OCI-LY3 (cell line): ENCODE measurements at regions not wholly inside any gene's neighbourhood (a gene's known extent, or its start where the extent isn't known, plus 50 kb on each side); places are given as distances from the start of the nearest gene placed in this dataset.

ENCODE experiments used
- H2AFZ ChIP-seq: fragments of 200-600, 300-600 bp; shearing (Covaris generic); 2 replicates; pipeline ENCODE4 v1.6.0; 2014; ENCODE audit warnings: antibody characterized with exemption, low read depth, low read length
- H3K27ac ChIP-seq: fragments of 200-600, 300-600 bp; sonication (generic); 2 replicates; pipeline ENCODE4 v1.5.1; 2014; ENCODE audit warnings: mild to moderate bottlenecking, low read length, moderate library complexity, mixed read lengths
- H3K27me3 ChIP-seq: fragments of 200-600, 300-600 bp; sonication (generic); 2 replicates; pipeline ENCODE4 v1.6.1; 2014; ENCODE audit warnings: low read depth, low read length, mixed read lengths
- H3K36me3 ChIP-seq: fragments of 200-600, 300-600 bp; sonication (generic); replicated peaks from 2 replicates; pipeline ENCODE3; 2014; ENCODE audit warnings: low read depth, low read length, mixed read lengths
- H3K4me1 ChIP-seq: fragments of 300-600, 200-600 bp; sonication (generic); 2 replicates; pipeline ENCODE4 v1.6.1; 2014; ENCODE audit warnings: low read length, mixed read lengths
- H3K4me2 ChIP-seq: fragments of 200-600, 300-600 bp; sonication (generic); 2 replicates; pipeline ENCODE4 v1.6.1; 2014; ENCODE audit warnings: low read length, mixed read lengths
- H3K4me3 ChIP-seq: fragments of 300-600, 200-600 bp; sonication (generic); 2 replicates; pipeline ENCODE4 v1.5.1; 2014; ENCODE audit warnings: antibody characterized with exemption, mild to moderate bottlenecking, low read length, moderate library complexity
- H3K79me2 ChIP-seq: fragments of 300-600, 200-600 bp; shearing (Covaris generic); 2 replicates; pipeline ENCODE4 v1.6.1; 2014; ENCODE audit warnings: mild to moderate bottlenecking, low read length, mixed read lengths
- H3K9ac ChIP-seq: fragments of 300-600, 200-600 bp; shearing (Covaris generic); 2 replicates; pipeline ENCODE4 v1.6.0; 2014; ENCODE audit warnings: mild to moderate bottlenecking, low read length, moderate library complexity
- H3K9me3 ChIP-seq: fragments of 200-600, 300-600 bp; shearing (Covaris generic); 2 replicates; pipeline ENCODE4 v1.6.1; 2014; ENCODE audit warnings: low read length, mixed read lengths; ENCODE audit not compliant: insufficient read depth
- H4K20me1 ChIP-seq: fragments of 200-600, 300-600 bp; sonication (generic); 2 replicates; pipeline ENCODE4 v1.6.1; 2016; ENCODE audit warnings: low read length, mixed read lengths; ENCODE audit not compliant: insufficient read depth
- EZH2phosphoT487 ChIP-seq: fragments of 200-600 bp; shearing (Covaris generic); IDR thresholded peaks from 2 replicates; pipeline ENCODE4 v1.6.1; 2018; ENCODE audit warnings: antibody characterized with exemption, mixed run types, low read depth
- TF ChIP-seq, protein P1 (sequence below): fragments of 200-600, 300-600 bp; sonication (generic); IDR thresholded peaks from 2 replicates; pipeline ENCODE4 v1.5.1; 2014; ENCODE audit warnings: antibody characterized with exemption, low read length, low read depth

DNA sequence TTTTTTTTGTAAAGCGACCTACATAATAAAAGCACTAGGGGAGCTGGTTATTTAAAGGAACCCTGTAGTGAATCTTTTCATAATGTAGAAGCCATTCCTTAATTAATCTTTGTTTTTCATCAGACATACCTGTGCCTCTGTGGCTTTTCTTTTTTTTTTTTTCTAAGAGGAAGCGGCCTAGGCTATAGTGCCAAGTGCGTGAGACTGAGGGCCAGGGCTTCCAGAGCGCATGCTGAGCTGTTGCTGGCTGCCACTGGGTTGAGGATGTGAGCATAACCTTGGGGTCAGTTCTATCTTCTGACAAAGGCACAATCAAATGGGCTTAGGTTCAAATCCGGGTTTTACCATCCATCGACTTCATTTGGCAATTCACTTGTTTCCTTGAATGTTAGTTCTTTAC, 103.7 kb downstream of the NEUROD6 start:
- H3K4me2 ChIP-seq, result no peak overlapping the region
- no peaks in the 10 kb centered on the region for H3K9me3 ChIP-seq
- no peaks in the 10 kb centered on the region for H3K79me2 ChIP-seq
- no peaks in the 10 kb centered on the region for H3K27me3 ChIP-seq
- H4K20me1 ChIP-seq, result no peaks in the 10 kb centered on the region
- no peak overlapping the region for H3K27ac ChIP-seq
- H3K36me3 ChIP-seq, result no peaks in the 10 kb centered on the region
- no peak overlapping the region for H3K4me3 ChIP-seq
- TF ChIP-seq EZH2phosphoT487, result no peak
- TF ChIP-seq, protein P1, sequence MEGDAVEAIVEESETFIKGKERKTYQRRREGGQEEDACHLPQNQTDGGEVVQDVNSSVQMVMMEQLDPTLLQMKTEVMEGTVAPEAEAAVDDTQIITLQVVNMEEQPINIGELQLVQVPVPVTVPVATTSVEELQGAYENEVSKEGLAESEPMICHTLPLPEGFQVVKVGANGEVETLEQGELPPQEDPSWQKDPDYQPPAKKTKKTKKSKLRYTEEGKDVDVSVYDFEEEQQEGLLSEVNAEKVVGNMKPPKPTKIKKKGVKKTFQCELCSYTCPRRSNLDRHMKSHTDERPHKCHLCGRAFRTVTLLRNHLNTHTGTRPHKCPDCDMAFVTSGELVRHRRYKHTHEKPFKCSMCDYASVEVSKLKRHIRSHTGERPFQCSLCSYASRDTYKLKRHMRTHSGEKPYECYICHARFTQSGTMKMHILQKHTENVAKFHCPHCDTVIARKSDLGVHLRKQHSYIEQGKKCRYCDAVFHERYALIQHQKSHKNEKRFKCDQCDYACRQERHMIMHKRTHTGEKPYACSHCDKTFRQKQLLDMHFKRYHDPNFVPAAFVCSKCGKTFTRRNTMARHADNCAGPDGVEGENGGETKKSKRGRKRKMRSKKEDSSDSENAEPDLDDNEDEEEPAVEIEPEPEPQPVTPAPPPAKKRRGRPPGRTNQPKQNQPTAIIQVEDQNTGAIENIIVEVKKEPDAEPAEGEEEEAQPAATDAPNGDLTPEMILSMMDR, result no peak
- H2AFZ ChIP-seq, result no peak overlapping the region
- no peak overlapping the region for H3K9ac ChIP-seq
- H3K4me1 ChIP-seq, result no peaks in the 10 kb centered on the region

GRCh38 chr7:31234836-31235605, 105.5 kb downstream of the NEUROD6 start:
- H3K36me3 ChIP-seq, result no peaks in the 10 kb centered on the region
- H4K20me1 ChIP-seq, result no peaks in the 10 kb centered on the region
- no peaks in the 10 kb centered on the region for H3K79me2 ChIP-seq
- no peaks in the 10 kb centered on the region for H3K4me1 ChIP-seq
- H3K4me2 ChIP-seq, result no peak overlapping the region
- no peak for TF ChIP-seq EZH2phosphoT487
- TF ChIP-seq, protein P1, result no peak
- no peak overlapping the region for H3K9ac ChIP-seq
- no peak overlapping the region for H3K27ac ChIP-seq
- H3K9me3 ChIP-seq, result no peaks in the 10 kb centered on the region
- H2AFZ ChIP-seq, result no peak overlapping the region
- no peak overlapping the region for H3K4me3 ChIP-seq
- no peaks in the 10 kb centered on the region for H3K27me3 ChIP-seq

DNA sequence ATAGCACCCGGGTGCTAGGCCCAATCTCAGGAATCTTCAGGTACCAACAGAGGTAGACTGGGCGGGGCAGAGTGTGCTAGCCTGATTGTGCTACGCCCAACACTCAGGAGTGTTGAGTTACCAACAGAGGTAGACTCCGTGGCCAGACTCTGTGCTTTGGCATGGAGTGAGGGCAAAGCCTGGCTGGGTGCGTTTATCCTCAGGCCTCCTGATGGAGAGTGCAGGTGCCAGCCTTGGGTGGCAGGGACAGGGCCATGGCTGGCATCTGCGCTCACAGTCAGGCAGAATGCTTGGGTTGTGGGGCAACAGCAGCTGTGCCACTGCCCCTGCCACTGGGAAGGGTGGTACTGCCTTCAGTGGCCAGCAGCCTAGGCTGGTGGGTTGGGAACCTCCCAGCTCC, 111.6 kb downstream of the NEUROD6 start:
- no peaks in the 10 kb centered on the region for H3K27me3 ChIP-seq
- no peak overlapping the region for H3K27ac ChIP-seq
- H3K79me2 ChIP-seq, result no peaks in the 10 kb centered on the region
- H2AFZ ChIP-seq, result no peak overlapping the region
- no peaks in the 10 kb centered on the region for H3K4me1 ChIP-seq
- H3K36me3 ChIP-seq, result no peaks in the 10 kb centered on the region
- no peak overlapping the region for H3K4me3 ChIP-seq
- H3K4me2 ChIP-seq, result no peak overlapping the region
- H3K9me3 ChIP-seq, result no peaks in the 10 kb centered on the region
- TF ChIP-seq EZH2phosphoT487, result no peak
- TF ChIP-seq, protein P1, result no peak
- H4K20me1 ChIP-seq, result no peaks in the 10 kb centered on the region
- H3K9ac ChIP-seq, result no peak overlapping the region

DNA sequence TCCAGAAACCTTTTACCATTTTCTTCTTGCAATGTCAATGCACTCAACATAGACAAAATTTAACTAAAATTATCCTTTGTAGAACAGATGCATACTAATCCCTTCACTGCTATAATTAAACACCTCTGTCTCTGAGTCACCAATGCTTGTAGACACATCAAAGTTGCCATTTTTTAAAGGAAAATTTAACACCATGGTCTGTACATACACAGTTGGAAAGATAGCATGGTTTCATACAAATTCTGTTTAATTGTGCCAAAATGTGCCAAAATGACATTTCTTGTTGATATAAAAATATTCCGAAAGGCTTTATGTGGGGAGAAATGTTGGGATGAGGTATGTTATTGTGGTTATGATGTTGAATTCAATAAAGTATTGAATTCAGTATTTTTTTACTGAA, 125.8 kb downstream of the NEUROD6 start:
- no peak overlapping the region for H2AFZ ChIP-seq
- no peaks in the 10 kb centered on the region for H3K79me2 ChIP-seq
- no peaks in the 10 kb centered on the region for H3K36me3 ChIP-seq
- no peaks in the 10 kb centered on the region for H4K20me1 ChIP-seq
- H3K27me3 ChIP-seq, result no peaks in the 10 kb centered on the region
- TF ChIP-seq, protein P1, result no peak
- no peak for TF ChIP-seq EZH2phosphoT487
- no peaks in the 10 kb centered on the region for H3K4me1 ChIP-seq
- H3K9me3 ChIP-seq, result no peaks in the 10 kb centered on the region
- no peak overlapping the region for H3K27ac ChIP-seq
- H3K9ac ChIP-seq, result no peak overlapping the region
- no peak overlapping the region for H3K4me3 ChIP-seq
- H3K4me2 ChIP-seq, result no peak overlapping the region
